ENCODE measurements at regions not wholly inside any gene's neighbourhood (a gene's known extent, or its start where the extent isn't known, plus 50 kb on each side); places are given as distances from the start of the nearest gene placed in this dataset.

DNA sequence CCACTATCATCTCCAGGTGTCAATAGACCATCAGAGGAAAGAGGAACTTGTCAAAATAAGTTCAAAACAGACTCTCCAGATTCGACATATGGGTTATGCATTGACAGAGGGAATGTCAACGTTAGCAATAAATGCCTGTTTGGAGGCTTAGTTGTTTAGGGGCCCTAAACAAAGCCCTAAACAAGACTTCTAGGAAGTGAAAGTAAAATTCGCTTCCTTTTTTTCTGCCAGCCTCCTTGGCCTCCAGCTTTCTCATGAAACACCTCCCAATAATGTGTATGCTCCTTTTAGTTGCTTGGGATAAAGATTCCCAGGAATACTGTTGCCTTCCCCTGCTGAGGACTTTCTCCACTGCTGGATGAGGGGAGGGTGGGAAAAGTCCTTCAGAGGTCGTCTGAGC lies 70.9 kb upstream of the ARNT2 start:
- TF ChIP-seq, protein P1, sequence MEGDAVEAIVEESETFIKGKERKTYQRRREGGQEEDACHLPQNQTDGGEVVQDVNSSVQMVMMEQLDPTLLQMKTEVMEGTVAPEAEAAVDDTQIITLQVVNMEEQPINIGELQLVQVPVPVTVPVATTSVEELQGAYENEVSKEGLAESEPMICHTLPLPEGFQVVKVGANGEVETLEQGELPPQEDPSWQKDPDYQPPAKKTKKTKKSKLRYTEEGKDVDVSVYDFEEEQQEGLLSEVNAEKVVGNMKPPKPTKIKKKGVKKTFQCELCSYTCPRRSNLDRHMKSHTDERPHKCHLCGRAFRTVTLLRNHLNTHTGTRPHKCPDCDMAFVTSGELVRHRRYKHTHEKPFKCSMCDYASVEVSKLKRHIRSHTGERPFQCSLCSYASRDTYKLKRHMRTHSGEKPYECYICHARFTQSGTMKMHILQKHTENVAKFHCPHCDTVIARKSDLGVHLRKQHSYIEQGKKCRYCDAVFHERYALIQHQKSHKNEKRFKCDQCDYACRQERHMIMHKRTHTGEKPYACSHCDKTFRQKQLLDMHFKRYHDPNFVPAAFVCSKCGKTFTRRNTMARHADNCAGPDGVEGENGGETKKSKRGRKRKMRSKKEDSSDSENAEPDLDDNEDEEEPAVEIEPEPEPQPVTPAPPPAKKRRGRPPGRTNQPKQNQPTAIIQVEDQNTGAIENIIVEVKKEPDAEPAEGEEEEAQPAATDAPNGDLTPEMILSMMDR (IDR thresholded peaks at IDR 0.05) = no peak
- TF ChIP-seq POLR2A (IDR thresholded peaks at IDR 0.05) = no peak

Data from esophagus squamous epithelium (tissue), 4 donors.